ENCODE measurements at regions not wholly inside any gene's neighbourhood (a gene's known extent, or its start where the extent isn't known, plus 50 kb on each side); places are given as distances from the start of the nearest gene placed in this dataset.

DNA sequence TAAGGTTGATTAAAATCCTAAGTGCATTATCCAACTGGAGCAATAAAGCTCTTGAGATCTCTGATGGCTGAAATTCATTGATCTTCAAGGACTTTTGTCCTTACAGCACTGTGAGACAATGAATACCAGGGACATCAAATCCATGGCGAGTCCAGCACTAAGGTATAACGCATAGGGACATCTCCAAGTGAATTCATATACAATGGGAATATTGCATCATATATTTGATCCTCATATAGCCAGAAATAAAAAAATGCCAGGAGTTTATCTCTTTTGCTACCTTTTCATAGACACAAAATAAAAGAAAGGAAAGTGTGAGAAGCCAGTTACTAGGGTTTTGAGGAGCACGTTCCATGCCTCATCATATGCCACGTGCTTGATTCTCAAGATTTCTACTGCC is 112.5 kb upstream of the CDH13 start:
- no peaks in the 10 kb centered on the region for H4K20me1 ChIP-seq (ENCODE audit: insufficient read depth, low read length)
- no peak overlapping the region for H3K23ac ChIP-seq (ENCODE audit: low read depth, low read length)
- no peak overlapping the region for H2AFZ ChIP-seq (replicated peaks; ENCODE audit: low read length, poor library complexity)
- H4K8ac ChIP-seq (ENCODE audit: low read depth in 2 of 2, low read length in 2 of 2), result no peak overlapping the region
- no peak overlapping the region for H3K4me2 ChIP-seq (ENCODE audit: low read depth, low read length)
- H3K79me1 ChIP-seq (ENCODE audit: low read depth in 1 of 2, low read length in 2 of 2), result no peaks in the 10 kb centered on the region
- H3K4ac ChIP-seq (ENCODE audit: low read depth, low read length), result no peak overlapping the region
- no peak overlapping the region for H3K18ac ChIP-seq (ENCODE audit: low read depth, low read length)
- H3K27ac ChIP-seq (ENCODE audit: insufficient read depth, low read length), result no peak overlapping the region
- no peak overlapping the region for H2BK15ac ChIP-seq (ENCODE audit: low read depth, low read length)
- no peak for ATAC-seq (ENCODE audit: low read depth)
- in situ Hi-C loops (cut with MboI; ENCODE audit: low sequenced_read_pairs), result no loop called here
- intact Hi-C loops (cut with micrococcal nuclease), result no loop called here
- no peak for DNase-seq
- H2BK5ac ChIP-seq (ENCODE audit: low read depth, low read length, poor library complexity, severe bottlenecking), result no peak overlapping the region
- no peak overlapping the region for H4K91ac ChIP-seq (ENCODE audit: insufficient read depth, low read depth, low read length)
- H3K14ac ChIP-seq (replicated peaks; ENCODE audit: low read depth, low read length), result no peak overlapping the region
- TF ChIP-seq, protein P1, sequence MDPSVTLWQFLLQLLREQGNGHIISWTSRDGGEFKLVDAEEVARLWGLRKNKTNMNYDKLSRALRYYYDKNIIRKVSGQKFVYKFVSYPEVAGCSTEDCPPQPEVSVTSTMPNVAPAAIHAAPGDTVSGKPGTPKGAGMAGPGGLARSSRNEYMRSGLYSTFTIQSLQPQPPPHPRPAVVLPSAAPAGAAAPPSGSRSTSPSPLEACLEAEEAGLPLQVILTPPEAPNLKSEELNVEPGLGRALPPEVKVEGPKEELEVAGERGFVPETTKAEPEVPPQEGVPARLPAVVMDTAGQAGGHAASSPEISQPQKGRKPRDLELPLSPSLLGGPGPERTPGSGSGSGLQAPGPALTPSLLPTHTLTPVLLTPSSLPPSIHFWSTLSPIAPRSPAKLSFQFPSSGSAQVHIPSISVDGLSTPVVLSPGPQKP (IDR thresholded peaks at IDR 0.05; ENCODE audit: borderline replicate concordance, low read depth, low read length), result no peak
- TF ChIP-seq CEBPB (IDR thresholded peaks at IDR 0.05; ENCODE audit: low read depth, low read length) (0 out of 2 replicates have a peak, but pooled peaks have one; percentile 14), MAZ (IDR thresholded peaks at IDR 0.05; ENCODE audit: borderline replicate concordance, low read depth, low read length) (no peak), MXI1 (IDR thresholded peaks at IDR 0.05; ENCODE audit: borderline replicate concordance, low read depth, low read length) (no peak), SMC3 (IDR thresholded peaks at IDR 0.05; ENCODE audit: low read depth, low read length) (no peak), RFX5 (IDR thresholded peaks at IDR 0.05; ENCODE audit: low read depth, low read length) (no peak)
- dilution Hi-C loops (cut with HindIII; ENCODE audit: low sequenced_read_pairs, unreplicated experiment), result no loop called here
- POLR2A ChIA-PET (ENCODE audit: unreplicated experiment), result no interaction called here
- no peak overlapping the region for H2BK20ac ChIP-seq (ENCODE audit: low read depth, low read length)
- no peak overlapping the region for H2AK5ac ChIP-seq (ENCODE audit: low read depth, low read length)
- no peak overlapping the region for H4K5ac ChIP-seq (ENCODE audit: low read depth, low read length)
- no peak overlapping the region for H3K56ac ChIP-seq (ENCODE audit: extremely low read depth, insufficient read depth, low read length)
- H3K36me3 ChIP-seq (ENCODE audit: control insufficient read depth, insufficient read depth, low read length), result no peaks in the 10 kb centered on the region
- no peaks in the 10 kb centered on the region for H3K4me1 ChIP-seq (ENCODE audit: control insufficient read depth, insufficient read depth, low read length)
- no TSS peak for BruUV-seq (replicated peaks)
- H3K4me3 ChIP-seq (ENCODE audit: insufficient read depth, low read depth, low read length), result no peak overlapping the region
- WGBS, 2 experiments (ENCODE audit: extremely low coverage in 2 of 2, insufficient read length in 1 of 2), result no CpG with 5 or more reads among the region's 4 CpGs
- CTCF ChIA-PET, result no interaction called here
- H2BK120ac ChIP-seq (ENCODE audit: low read depth, low read length), result no peak overlapping the region
- H3K9ac ChIP-seq (ENCODE audit: low read depth, low read length), result no peak overlapping the region
- peaks cover 5% of the 10 kb centered on the region for H3K27me3 ChIP-seq (ENCODE audit: control insufficient read depth, insufficient read depth, low read length)
- no peaks in the 10 kb centered on the region for H3K9me1 ChIP-seq (ENCODE audit: insufficient read depth, low read length)
- no peaks in the 10 kb centered on the region for H3K9me3 ChIP-seq (ENCODE audit: control insufficient read depth, insufficient read depth, low read length)
- no peak overlapping the region for H2AK9ac ChIP-seq (replicated peaks; ENCODE audit: low read depth, low read length, poor library complexity)
